22Rv1 (cell line): ENCODE measurements at regions not wholly inside any gene's neighbourhood (a gene's known extent, or its start where the extent isn't known, plus 50 kb on each side); places are given as distances from the start of the nearest gene placed in this dataset.

ENCODE experiments used
- H3K27ac ChIP-seq: fragments of 450-650 bp; 2 replicates; pipeline ENCODE4 v1.5.1; 2017
- ZFX ChIP-seq: fragments of 450-650 bp; IDR thresholded peaks from 2 replicates; pipeline ENCODE4 v1.6.1; 2017; ENCODE audit warnings: antibody characterized with exemption, borderline replicate concordance
- TF ChIP-seq, protein P1 (sequence below): fragments of 450-650 bp; IDR thresholded peaks from 2 replicates; pipeline ENCODE4 v1.5.1; 2017; ENCODE audit warnings: mild to moderate bottlenecking

DNA sequence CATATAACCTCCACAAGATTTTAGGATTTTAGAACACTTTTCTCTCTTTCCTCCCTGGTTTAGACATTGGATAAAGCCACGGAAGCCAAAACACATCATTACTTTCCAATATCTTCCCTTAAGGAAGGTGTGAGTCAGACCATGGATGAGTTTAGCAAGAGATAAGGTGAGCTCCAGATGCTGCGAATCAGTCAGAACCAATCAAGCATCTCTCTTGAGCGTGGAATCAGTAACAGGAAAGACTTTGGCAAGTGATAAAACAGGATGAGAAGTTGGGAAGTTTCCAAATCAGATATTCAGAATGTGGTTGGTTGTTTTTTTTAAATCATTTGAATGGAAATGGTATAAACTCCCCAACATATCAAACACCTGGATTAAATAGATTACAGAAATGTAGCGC is 397.8 kb downstream of the EFNA5 start:
- TF ChIP-seq, protein P1, sequence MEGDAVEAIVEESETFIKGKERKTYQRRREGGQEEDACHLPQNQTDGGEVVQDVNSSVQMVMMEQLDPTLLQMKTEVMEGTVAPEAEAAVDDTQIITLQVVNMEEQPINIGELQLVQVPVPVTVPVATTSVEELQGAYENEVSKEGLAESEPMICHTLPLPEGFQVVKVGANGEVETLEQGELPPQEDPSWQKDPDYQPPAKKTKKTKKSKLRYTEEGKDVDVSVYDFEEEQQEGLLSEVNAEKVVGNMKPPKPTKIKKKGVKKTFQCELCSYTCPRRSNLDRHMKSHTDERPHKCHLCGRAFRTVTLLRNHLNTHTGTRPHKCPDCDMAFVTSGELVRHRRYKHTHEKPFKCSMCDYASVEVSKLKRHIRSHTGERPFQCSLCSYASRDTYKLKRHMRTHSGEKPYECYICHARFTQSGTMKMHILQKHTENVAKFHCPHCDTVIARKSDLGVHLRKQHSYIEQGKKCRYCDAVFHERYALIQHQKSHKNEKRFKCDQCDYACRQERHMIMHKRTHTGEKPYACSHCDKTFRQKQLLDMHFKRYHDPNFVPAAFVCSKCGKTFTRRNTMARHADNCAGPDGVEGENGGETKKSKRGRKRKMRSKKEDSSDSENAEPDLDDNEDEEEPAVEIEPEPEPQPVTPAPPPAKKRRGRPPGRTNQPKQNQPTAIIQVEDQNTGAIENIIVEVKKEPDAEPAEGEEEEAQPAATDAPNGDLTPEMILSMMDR, result no peak
- TF ChIP-seq ZFX, result no peak
- no peak overlapping the region for H3K27ac ChIP-seq

DNA sequence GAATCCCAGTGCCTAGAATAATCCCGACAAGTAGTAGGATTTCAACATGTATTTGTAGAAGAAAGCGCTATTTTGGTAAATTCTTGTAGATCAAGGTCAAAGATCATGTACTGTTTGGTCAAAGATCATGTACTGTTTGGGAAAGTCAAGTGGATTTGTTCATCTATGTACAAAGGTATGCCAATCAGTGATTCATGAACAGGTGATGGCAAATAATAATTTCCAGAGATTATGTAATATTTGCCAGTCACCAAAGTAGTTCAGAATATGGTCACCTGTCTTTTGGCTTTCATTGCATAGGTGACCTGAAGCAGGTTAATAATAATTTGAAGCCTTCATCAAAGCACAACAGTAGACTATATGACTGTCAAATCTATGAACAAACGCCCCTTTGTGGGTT is 398.2 kb downstream of the EFNA5 start:
- no peak overlapping the region for H3K27ac ChIP-seq
- TF ChIP-seq ZFX, result no peak
- TF ChIP-seq, protein P1, result no peak

DNA sequence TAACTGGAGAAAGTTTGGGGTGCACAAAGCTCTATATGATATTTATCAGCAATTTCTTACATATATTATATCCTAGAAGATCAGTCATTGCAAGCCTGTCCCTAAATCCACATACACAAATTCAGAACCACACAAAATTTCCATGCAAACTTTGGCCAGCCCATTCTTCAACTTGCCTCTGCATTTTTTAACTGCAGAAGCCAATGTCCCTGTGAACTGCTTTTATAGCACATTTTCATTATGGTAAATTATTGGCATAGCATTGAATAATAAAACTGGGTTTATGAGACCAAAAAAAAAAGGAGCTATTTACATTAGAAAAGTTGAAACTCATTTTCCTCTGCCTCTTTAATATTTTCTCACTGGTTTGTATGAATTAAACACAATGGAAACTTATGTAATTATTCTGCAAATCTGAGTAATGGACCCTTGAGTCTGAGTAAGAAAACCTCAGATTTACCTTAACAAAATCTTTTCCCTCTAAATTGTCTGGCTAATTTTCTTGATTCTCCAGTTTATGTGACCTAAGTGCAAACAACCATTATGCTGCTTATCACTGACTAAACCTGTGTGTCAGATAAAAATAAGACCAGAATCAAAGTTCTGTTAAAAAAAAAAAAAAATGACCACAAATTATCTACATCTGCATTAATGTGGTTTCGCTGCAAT is 398.9 kb downstream of the EFNA5 start:
- TF ChIP-seq, protein P1, result no peak
- TF ChIP-seq ZFX, result no peak
- H3K27ac ChIP-seq, result no peak overlapping the region

DNA sequence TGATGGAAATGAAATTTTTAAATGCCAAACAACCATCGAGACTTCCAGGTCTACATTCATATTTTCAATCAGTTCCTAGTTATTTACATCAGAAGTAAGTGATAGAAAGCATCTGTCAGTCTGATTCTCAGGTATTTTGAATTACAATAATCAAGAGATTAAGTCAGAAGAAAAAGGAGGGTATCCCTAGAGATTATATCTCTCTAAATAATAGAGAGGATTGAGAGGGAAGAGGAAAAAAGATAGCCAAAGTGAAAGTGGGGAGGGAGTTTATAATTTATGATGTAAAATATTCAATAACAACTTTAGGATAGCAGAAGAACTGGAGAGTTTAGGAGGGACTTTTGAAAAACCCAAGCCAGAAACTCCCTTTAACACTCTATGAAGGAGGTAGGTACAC is 400.2 kb downstream of the EFNA5 start:
- H3K27ac ChIP-seq, result no peak overlapping the region
- TF ChIP-seq, protein P1, result no peak
- TF ChIP-seq ZFX, result no peak

DNA sequence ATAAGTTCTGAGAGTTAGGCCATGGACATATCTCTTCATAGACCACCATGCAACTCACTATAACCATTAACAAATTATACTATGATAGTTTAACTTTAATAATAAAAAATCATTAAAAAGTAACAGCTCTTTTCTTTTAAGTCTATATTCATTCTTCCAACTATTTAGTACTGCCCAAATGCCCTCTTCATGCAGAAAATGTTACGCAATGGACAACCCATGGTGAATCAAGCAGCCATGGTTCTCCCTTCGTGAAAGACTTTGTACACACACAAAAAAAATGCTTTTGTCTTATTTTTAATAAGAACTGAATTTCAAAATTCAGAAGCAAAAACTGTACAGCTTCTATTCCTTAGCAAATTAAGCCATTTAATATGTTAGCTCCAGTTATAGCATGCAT is 401.1 kb downstream of the EFNA5 start:
- H3K27ac ChIP-seq, result no peak overlapping the region
- TF ChIP-seq, protein P1, result no peak
- no peak for TF ChIP-seq ZFX

DNA sequence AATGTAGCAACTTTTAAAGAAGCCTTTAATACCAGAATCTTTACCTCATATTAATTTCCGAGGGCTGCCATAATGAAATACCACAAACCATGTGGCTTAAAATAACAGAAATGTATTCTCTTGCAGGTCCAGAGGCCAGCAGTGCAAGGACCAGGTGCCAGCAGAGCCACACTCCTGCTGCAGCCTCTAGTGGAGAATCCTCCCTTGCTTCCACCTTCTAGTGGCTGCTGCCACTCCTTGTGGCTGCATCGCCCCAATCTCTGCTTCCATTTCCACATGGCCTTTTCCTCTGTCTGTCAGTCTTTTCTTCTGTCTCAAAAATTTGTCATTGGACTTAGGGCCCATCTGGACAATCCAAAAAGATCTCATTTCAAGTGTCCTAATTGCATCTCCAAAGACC is 401.5 kb downstream of the EFNA5 start:
- TF ChIP-seq ZFX, result no peak
- TF ChIP-seq, protein P1, result no peak
- H3K27ac ChIP-seq, result no peak overlapping the region

DNA sequence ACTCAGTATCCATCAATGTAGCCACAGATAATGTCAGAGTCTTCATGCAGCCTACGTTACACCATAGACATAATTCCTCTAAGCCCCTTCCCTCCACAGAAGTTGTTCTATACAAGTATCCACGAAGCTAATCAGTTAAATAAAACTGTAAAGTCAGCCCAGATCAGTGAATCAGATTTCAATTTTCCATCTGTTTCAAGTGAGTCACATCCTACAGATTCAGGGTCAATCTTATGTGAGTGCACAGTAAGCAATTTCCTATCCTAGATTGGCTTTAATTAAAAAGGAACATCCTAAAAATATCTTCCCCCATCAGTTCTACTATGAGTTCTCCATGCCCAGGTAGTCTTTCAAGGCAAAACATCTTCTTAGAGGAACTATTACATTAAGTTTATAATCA is 402.5 kb downstream of the EFNA5 start:
- H3K27ac ChIP-seq, result no peak overlapping the region
- TF ChIP-seq, protein P1, result no peak
- no peak for TF ChIP-seq ZFX
